Calu3 (cell line): ENCODE measurements at regions not wholly inside any gene's neighbourhood (a gene's known extent, or its start where the extent isn't known, plus 50 kb on each side); places are given as distances from the start of the nearest gene placed in this dataset.

Experiments used
- BruUV-seq: library from RNA; stranded (reverse); fragments of 400-500 nt; replicated peaks from 2 replicates; lab custom pipeline; 2021; lab: Mats Ljungman, UMichigan
- CTCF ChIA-PET: fragments of 300-600 bp; sonication (Branson Sonifier 250); formaldehyde crosslinking; loops from one replicate; lab custom pipeline; 2022; ENCODE audit warnings: antibody characterized with exemption; lab: Charles Lee
- DNase-seq: peaks from one replicate; pipeline ENCODE4 v3.0.0; 2022
- H3K27ac Mint-ChIP-seq: one replicate; pipeline ENCODE4 v1.8.0; 2022; ENCODE audit warnings: mixed read lengths; ENCODE audit not compliant: unreplicated experiment
- H3K27me3 Mint-ChIP-seq: one replicate; pipeline ENCODE4 v1.8.0; 2022; ENCODE audit warnings: mixed read lengths; ENCODE audit not compliant: unreplicated experiment
- H3K36me3 Mint-ChIP-seq: one replicate; pipeline ENCODE4 v1.8.0; 2022; ENCODE audit warnings: mild to moderate bottlenecking, moderate library complexity, mixed read lengths; ENCODE audit not compliant: insufficient read depth, unreplicated experiment
- H3K4me1 Mint-ChIP-seq: one replicate; pipeline ENCODE4 v1.8.0; 2022; ENCODE audit warnings: mild to moderate bottlenecking, low read depth, mixed read lengths; ENCODE audit not compliant: unreplicated experiment
- H3K4me3 Mint-ChIP-seq: one replicate; pipeline ENCODE4 v1.8.0; 2022; ENCODE audit warnings: mild to moderate bottlenecking, low read depth, moderate library complexity, mixed read lengths; ENCODE audit not compliant: unreplicated experiment
- H3K9me3 Mint-ChIP-seq: one replicate; pipeline ENCODE4 v1.8.0; 2022; ENCODE audit warnings: low read depth, mixed read lengths; ENCODE audit not compliant: unreplicated experiment
- CTCF ChIP-seq: fragments of 200-600 bp; IDR thresholded peaks from one replicate; pipeline ENCODE4 v1.8.0; 2022; ENCODE audit warnings: antibody characterized with exemption; ENCODE audit not compliant: unreplicated experiment
- intact Hi-C: fragments of 100-400 bp; cut with micrococcal nuclease; formaldehyde crosslinking; loops from one replicate; pipeline ENCODE4 v1.10.0; 2022; ENCODE audit not compliant: unreplicated experiment

DNA sequence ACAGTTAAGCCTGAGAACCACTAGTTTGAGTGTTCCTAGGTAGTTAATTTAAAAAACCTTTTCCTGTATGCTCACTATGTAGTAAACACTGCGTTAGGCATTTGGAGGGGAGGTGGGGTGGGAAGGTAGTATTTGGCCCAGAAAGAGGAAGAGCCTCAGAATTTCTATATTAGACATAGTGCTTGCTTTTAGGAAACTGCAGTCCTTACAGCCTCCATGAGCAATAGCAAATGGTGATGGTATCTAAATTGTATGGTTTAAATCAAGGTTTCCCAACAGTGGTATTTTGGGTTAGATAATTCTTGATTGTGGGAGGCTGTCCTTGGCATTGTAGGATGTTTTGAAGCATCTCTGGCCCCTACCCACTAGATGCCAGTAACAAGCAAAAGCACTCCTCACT, 61.5 kb upstream of the RIPOR2 start:
- Mint-ChIP-seq H3K9me3 (peaks cover 2% of the 10 kb centered on the region), H3K4me1 (peaks cover 14% of the 10 kb centered on the region), H3K27me3 (no peaks in the 10 kb centered on the region), H3K4me3 (no peak overlapping the region), H3K27ac (no peak overlapping the region), H3K36me3 (no peaks in the 10 kb centered on the region)
- intact Hi-C loops = no loop called here
- DNase-seq = no peak
- no peak for TF ChIP-seq CTCF
- no TSS peak for BruUV-seq
- CTCF ChIA-PET = no interaction called here

DNA sequence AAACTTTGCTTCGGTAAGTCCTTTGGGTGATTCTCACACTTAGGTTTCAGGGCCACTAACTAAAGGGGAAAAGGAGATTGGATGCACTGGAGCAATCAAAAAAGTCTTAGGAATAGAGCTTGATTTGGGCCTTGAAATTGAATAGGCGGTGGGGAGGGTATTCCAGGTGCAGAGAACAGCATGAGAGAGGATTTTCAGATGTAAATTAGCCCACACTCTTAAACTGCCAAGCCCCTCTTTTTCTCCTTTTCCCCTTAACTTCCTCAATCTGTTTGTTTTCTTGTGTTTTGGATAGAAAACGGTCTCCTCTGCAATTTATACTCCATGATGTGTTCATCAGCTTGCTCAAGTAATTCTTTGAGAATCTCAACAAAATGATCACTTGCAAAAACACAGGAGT, 62.1 kb upstream of the RIPOR2 start:
- CTCF ChIA-PET = no interaction called here
- no peak overlapping the region for H3K4me3 Mint-ChIP-seq
- peaks cover 19% of the 10 kb centered on the region for H3K4me1 Mint-ChIP-seq
- H3K9me3 Mint-ChIP-seq = no peaks in the 10 kb centered on the region
- intact Hi-C loops = no loop called here
- no peaks in the 10 kb centered on the region for H3K27me3 Mint-ChIP-seq
- DNase-seq = no peak
- no peaks in the 10 kb centered on the region for H3K36me3 Mint-ChIP-seq
- no peak overlapping the region for H3K27ac Mint-ChIP-seq
- no peak for TF ChIP-seq CTCF
- no TSS peak for BruUV-seq

DNA sequence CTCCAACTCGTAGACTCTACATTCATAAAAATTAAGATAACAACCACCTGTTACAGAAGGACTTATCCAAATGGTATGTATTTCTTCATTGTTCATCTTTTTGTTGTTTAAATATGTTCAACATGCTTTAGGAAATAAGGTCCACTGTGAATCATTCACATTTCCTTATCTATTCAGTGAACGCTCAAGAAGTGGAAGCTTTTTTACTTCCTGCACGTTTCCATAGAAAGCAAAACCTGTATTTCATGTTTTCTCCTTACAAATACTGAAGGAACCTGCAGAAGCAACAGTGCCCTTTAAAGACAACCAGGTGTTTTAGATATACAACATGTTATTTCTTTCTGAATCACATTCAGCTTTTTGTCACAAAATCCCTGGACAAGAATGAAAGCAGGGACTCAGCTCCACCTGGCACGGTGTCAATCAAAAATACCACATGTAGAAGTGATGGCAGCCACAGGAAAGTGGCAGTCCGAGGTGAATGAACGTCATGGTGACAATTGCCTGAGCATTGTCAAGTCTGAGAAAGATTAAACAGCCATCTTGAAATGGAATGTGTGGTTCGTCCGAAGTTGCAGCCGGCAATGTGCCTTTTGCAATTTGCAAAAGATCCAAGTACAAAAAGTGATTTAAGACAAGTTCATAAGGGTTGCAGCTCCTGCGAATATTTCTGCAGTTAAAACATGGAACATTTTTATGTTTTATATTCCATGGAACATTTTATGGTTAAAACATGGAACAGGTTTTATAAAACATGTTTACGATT, 66.7 kb upstream of the RIPOR2 start:
- intact Hi-C loops = loop anchor here (1.0 kb wide), 1 partner anchor 10 kb away; no protein-coding TSS in a partner anchor
- Mint-ChIP-seq H3K9me3 (no peaks in the 10 kb centered on the region), H3K4me1 (peaks cover 35% of the 10 kb centered on the region), H3K4me3 (peak overlapping the region; percentile 22), H3K36me3 (no peaks in the 10 kb centered on the region), H3K27ac (no peak overlapping the region), H3K27me3 (no peaks in the 10 kb centered on the region)
- CTCF ChIA-PET = interaction anchor here (0.7 to 2.0 kb wide), 9 partner anchors 11 to 146 kb away, joined by 3 to 19 read pairs (median 4); no protein-coding TSS in a partner anchor
- no TSS peak for BruUV-seq
- no peak for TF ChIP-seq CTCF
- peak; percentile 51 for DNase-seq

DNA sequence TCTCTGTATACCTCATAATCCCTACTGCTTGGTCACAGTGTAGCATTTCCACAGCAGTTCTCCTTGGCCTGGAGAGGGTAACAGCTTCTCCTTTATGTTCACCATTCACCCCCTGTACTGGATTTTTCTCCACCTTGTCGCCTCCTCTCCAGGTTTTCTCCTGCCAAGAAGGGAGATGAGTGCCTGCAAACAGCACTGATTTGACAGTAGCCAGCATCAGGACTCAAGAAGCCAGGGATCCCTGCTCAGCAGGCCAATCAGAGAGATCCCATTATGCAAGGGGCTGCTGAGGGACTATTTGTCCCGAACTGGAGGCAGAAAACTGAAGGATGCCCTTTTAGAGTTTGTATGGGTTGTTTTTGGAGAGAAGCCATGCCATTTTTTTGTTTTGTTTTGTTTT, 68.6 kb upstream of the RIPOR2 start:
- no TSS peak for BruUV-seq
- CTCF ChIA-PET = interaction anchor here (2.4 kb wide), 1 partner anchor 9 kb away, joined by 9 read pairs; no protein-coding TSS in a partner anchor
- no peak for TF ChIP-seq CTCF
- H3K27me3 Mint-ChIP-seq = no peaks in the 10 kb centered on the region
- intact Hi-C loops = no loop called here
- H3K36me3 Mint-ChIP-seq = no peaks in the 10 kb centered on the region
- H3K4me3 Mint-ChIP-seq = no peak overlapping the region
- no peak overlapping the region for H3K27ac Mint-ChIP-seq
- DNase-seq = no peak
- no peaks in the 10 kb centered on the region for H3K9me3 Mint-ChIP-seq
- peaks cover 39% of the 10 kb centered on the region for H3K4me1 Mint-ChIP-seq
